ENCODE measurements at regions not wholly inside any gene's neighbourhood (a gene's known extent, or its start where the extent isn't known, plus 50 kb on each side); places are given as distances from the start of the nearest gene placed in this dataset.

GRCh38 chr13:105333416-105333815, 1202.0 kb downstream of the EFNB2 start:
- no peak for TF ChIP-seq CTCF (IDR thresholded peaks at IDR 0.05)
- no peak for TF ChIP-seq POLR2A (IDR thresholded peaks at IDR 0.05)

Measured in thyroid gland (tissue), 4 donors.